Lower lobe of right lung (tissue), 2 donors: ENCODE measurements at regions not wholly inside any gene's neighbourhood (a gene's known extent, or its start where the extent isn't known, plus 50 kb on each side); places are given as distances from the start of the nearest gene placed in this dataset.
"Not testable (repeated sequence)": the region's sequence is repeated elsewhere in the genome, so short reads cannot be mapped to it uniquely, and the experiment has no call there.

Experiments used
- ATAC-seq, 2 donors: fragments of 200-7000 bp; cut with Tn5 transposase; one replicate each; pipeline ENCODE4 v1.9.1; 2020 to 2022; ENCODE audit warnings: mild to moderate bottlenecking in 2 of 2, moderate library complexity in 2 of 2
- DNase-seq: peaks from one replicate; pipeline ENCODE4 v3.0.0-alpha.2; 2020
- H3K27ac ChIP-seq: fragments of 200-600 bp; one replicate; pipeline ENCODE4 v1.8.0; 2022
- H3K27me3 ChIP-seq: fragments of 200-600 bp; one replicate; pipeline ENCODE4 v1.8.0; 2022; ENCODE audit warnings: low read depth
- H3K36me3 ChIP-seq: fragments of 200-600 bp; one replicate; pipeline ENCODE4 v1.8.0; 2022; ENCODE audit warnings: mild to moderate bottlenecking
- H3K4me1 ChIP-seq: fragments of 200-600 bp; one replicate; pipeline ENCODE4 v1.8.0; 2022
- H3K4me3 ChIP-seq: fragments of 200-600 bp; one replicate; pipeline ENCODE4 v1.8.0; 2022; ENCODE audit warnings: mild to moderate bottlenecking
- H3K9me3 ChIP-seq: fragments of 200-600 bp; one replicate; pipeline ENCODE4 v1.8.0; 2022
- CTCF ChIP-seq: fragments of 200-600 bp; IDR thresholded peaks from one replicate; pipeline ENCODE4 v1.8.0; 2022; ENCODE audit warnings: antibody characterized with exemption, mild to moderate bottlenecking
- intact Hi-C: fragments of 100-400 bp; cut with DNase I; formaldehyde crosslinking; loops from one replicate; pipeline ENCODE4 v1.11.0; 2022
- donor health status: DM: no; HTN: yes; CAD: no; lungs with severe emphysema.

- H3K4me3 ChIP-seq: no peak overlapping the region
- no peaks in the 10 kb centered on the region for H3K9me3 ChIP-seq
- no peak overlapping the region for H3K27ac ChIP-seq
- TF ChIP-seq CTCF: no peak
- DNase-seq (no peak), ATAC-seq (no peak)
- H3K27me3 ChIP-seq: no peaks in the 10 kb centered on the region
- H3K36me3 ChIP-seq: no peaks in the 10 kb centered on the region
- H3K4me1 ChIP-seq: no peaks in the 10 kb centered on the region
- intact Hi-C loops: no loop called here
Measured at GRCh38 chr17:22273308-22273707, 581.0 kb downstream of the KCNJ18 start.

DNA sequence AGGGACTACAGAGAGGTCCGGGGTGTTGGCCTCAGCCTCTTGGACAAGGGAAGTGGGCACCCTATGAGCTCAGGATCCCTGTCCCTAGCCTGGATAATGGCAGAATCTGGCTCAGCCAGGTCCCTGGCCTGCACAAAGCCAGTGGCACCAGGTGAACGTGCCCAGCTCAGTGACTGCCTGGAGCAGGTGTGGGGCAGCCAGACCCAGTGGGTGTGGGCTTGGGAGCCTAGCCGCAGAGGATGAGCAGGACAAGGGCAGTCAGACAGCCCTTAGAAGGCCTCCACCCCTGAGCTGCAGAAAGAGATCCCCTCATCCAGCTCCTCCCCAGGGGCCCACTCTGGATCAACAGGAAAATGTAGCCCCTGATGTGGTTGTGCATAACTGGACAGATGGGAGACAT is 585.3 kb downstream of the KCNJ18 start:
- no peaks in the 10 kb centered on the region for H3K9me3 ChIP-seq
- no peak overlapping the region for H3K27ac ChIP-seq
- DNase-seq (no peak), ATAC-seq (no peak)
- no peak overlapping the region for H3K4me3 ChIP-seq
- no peaks in the 10 kb centered on the region for H3K4me1 ChIP-seq
- no peaks in the 10 kb centered on the region for H3K36me3 ChIP-seq
- no peaks in the 10 kb centered on the region for H3K27me3 ChIP-seq
- no peak for TF ChIP-seq CTCF
- intact Hi-C loops: no loop called here

DNA sequence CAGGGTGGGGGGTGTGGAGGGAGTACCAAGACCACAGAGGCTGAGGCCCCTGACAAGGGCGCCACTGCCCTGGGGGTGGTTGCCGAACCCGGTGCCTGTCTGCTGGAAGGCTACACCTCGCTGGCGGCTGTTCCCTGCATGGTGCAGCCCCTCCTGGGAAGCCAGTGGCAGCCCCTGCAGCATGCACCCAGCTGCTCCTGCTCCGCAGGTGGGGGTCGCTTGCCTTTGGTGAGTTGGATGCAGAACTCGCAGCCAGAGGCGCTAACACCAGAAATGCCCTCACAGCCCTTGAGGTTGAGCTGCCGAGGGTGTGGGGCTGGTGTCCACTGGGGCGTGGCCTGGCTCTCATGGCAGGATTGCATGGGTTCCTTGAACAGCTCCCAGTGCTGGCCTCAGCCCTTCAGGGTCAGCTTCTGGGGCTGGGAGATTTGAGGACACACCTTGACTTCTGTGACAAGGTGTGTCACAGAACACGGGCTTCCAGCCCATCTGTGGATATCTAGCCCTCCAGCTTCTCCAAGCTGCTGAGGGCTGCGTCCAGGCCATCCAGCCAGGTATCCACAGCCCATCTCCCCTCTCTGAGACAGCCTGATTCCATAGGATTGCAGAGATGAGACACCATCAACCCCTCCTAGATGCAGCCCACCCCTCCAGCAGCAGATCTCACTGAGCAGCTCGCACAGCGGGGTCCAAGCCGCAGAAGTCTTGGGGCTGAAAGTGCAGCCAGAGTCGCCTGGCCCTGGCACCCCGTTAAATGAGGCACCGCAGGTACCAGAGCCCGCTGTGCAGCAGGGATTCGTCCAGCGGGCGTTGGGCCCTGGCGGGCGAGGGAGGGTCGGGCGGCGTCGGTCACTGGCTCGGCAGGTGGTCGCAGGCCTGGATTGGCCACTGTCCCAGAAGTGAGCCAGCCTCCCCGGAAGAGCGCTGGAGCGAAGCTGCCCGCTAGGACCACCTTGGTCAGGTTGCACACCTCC is 586.3 kb downstream of the KCNJ18 start:
- H3K9me3 ChIP-seq: no peaks in the 10 kb centered on the region
- TF ChIP-seq CTCF: no peak
- DNase-seq (no peak), ATAC-seq (peak in 1 of 2 donors; percentile 38)
- H3K4me1 ChIP-seq: no peaks in the 10 kb centered on the region
- H3K4me3 ChIP-seq: no peak overlapping the region
- H3K27ac ChIP-seq: no peak overlapping the region
- intact Hi-C loops: no loop called here
- H3K36me3 ChIP-seq: no peaks in the 10 kb centered on the region
- H3K27me3 ChIP-seq: no peaks in the 10 kb centered on the region

DNA sequence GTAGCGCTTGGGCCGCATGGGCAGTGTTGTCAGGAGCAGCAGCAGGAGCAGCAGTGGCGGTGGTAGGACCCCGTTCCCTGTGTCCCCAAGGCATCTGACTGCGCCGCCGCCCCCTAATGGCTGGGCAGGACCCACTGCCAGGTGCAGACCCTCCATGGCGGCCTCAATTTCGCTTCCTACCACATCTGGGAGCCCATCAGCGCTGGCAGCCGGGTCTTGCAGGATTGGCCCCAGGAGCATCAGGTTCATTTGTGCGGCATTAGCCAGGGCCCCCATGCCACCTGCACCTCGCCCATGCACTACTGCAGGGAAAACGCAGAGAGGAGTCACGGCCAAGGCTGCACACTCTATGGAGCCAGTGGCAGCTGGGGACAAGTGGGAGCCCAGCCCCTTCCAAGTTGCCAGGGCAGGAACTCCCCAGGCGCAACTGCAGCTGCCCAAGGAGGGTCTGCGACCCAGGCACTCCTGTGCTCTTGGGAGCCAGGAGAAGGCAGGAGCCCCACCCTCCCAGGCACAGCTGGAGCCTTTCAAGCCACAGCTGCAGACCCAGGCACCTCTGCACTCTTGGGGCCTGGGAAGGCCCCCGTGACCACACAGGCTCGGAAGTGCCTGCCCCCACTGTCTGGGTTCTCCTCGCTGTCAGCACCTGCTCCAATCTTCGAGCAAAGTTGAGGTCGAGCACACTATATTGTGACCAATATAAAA is 594.2 kb downstream of the KCNJ18 start:
- DNase-seq (no peak), ATAC-seq (no peak)
- H3K27ac ChIP-seq: no peak overlapping the region
- H3K27me3 ChIP-seq: no peaks in the 10 kb centered on the region
- no peaks in the 10 kb centered on the region for H3K4me1 ChIP-seq
- intact Hi-C loops: no loop called here
- no peaks in the 10 kb centered on the region for H3K36me3 ChIP-seq
- no peaks in the 10 kb centered on the region for H3K9me3 ChIP-seq
- no peak for TF ChIP-seq CTCF
- H3K4me3 ChIP-seq: no peak overlapping the region

- DNase-seq, H3K9me3 ChIP-seq, intact Hi-C loops, H3K36me3 ChIP-seq, H3K4me1 ChIP-seq, H3K4me3 ChIP-seq, H3K27ac ChIP-seq, H3K27me3 ChIP-seq: not testable (repeated sequence)
- ATAC-seq: peak; percentile 18 to 40
Measured at GRCh38 chr17:22298484-22298951, 606.2 kb downstream of the KCNJ18 start.

- H3K9me3 ChIP-seq: no peaks in the 10 kb centered on the region
Measured at GRCh38 chr17:22300177-22300576, 607.9 kb downstream of the KCNJ18 start.

More at GRCh38 chr17:22300177-22300576, 607.9 kb downstream of the KCNJ18 start:
- TF ChIP-seq CTCF: no peak
- ATAC-seq: no peak
- Histone ChIP-seq H3K27me3 (no peaks in the 10 kb centered on the region), H3K27ac (no peak overlapping the region), H3K36me3 (no peaks in the 10 kb centered on the region), H3K4me1 (no peaks in the 10 kb centered on the region), H3K4me3 (no peak overlapping the region)
- DNase-seq: no peak
- intact Hi-C loops: no loop called here
